ENCODE measurements at regions not wholly inside any gene's neighbourhood (a gene's known extent, or its start where the extent isn't known, plus 50 kb on each side); places are given as distances from the start of the nearest gene placed in this dataset.
"Not testable (repeated sequence)": the region's sequence is repeated elsewhere in the genome, so short reads cannot be mapped to it uniquely, and the experiment has no call there.

DNA sequence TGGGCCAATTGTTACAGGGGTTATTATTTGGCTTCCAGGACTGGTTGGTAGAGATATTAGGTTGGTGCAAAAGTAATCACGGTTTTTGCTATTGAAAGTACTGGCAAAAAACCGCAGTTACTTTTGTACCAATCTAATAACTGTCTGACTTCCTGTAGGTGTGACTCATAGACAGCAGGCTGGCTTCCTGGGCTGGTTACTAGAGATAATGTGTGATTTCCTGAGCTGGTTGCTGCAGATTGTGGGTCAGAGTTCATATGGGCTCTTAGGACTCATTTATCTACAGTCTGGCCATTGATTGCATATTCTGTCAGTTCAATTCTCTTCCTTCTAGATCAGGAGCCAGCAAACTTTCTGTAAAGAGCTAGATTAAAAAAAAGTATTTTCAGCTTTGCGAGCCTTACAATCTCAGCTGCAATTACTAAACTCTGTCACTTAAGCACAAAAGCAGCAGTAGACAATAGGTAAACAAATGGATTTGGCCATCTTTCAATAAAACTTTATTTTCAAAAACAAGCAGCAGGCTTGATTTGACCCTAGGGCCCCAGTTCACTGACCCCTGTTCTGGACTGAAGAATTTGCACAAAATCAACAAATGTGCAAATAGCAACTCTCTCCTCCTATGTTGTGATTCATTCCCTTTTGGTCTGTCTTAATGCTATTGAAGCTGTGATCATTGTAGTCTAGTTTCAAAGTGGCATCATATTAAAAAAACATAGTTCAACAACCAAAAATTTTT, 50.8 kb upstream of the BOD1L1 start:
- peaks cover 19% of the 10 kb centered on the region for H3K9me3 Mint-ChIP-seq (ENCODE audit: unreplicated experiment)
- H3K36me3 Mint-ChIP-seq (ENCODE audit: unreplicated experiment), result no peaks in the 10 kb centered on the region

DNA sequence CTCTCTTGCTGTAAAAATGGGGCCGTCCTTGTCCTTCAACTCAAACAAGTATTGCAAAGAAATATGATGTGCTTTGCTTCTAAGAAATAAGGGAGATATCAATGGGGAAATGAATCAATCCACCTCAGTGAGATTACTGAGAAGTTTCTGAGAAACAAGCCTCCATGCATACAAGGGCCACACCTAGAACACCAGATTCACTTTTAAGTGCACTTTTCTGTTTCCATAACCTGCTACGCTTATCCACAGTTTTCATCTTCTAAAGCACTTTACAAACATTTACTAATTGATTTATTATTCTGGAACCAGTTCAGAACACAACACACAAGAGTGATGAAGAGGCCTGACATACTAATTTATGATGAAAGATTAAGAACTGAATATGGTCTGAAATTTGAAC, 54.0 kb upstream of the BOD1L1 start:
- Mint-ChIP-seq H3K4me3 (ENCODE audit: unreplicated experiment) (no peak overlapping the region), H3K36me3 (ENCODE audit: unreplicated experiment) (peaks cover 2% of the 10 kb centered on the region), H3K27ac (ENCODE audit: unreplicated experiment) (no peak overlapping the region), H3K4me1 (ENCODE audit: unreplicated experiment) (no peaks in the 10 kb centered on the region), H3K27me3 (ENCODE audit: unreplicated experiment) (peaks cover 2% of the 10 kb centered on the region), H3K9me3 (ENCODE audit: unreplicated experiment) (peaks cover 25% of the 10 kb centered on the region)
- DNase-seq (ENCODE audit: extremely low spot score, unreplicated experiment), result no peak
- TF ChIP-seq, protein P1, sequence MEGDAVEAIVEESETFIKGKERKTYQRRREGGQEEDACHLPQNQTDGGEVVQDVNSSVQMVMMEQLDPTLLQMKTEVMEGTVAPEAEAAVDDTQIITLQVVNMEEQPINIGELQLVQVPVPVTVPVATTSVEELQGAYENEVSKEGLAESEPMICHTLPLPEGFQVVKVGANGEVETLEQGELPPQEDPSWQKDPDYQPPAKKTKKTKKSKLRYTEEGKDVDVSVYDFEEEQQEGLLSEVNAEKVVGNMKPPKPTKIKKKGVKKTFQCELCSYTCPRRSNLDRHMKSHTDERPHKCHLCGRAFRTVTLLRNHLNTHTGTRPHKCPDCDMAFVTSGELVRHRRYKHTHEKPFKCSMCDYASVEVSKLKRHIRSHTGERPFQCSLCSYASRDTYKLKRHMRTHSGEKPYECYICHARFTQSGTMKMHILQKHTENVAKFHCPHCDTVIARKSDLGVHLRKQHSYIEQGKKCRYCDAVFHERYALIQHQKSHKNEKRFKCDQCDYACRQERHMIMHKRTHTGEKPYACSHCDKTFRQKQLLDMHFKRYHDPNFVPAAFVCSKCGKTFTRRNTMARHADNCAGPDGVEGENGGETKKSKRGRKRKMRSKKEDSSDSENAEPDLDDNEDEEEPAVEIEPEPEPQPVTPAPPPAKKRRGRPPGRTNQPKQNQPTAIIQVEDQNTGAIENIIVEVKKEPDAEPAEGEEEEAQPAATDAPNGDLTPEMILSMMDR (IDR thresholded peaks at IDR 0.05), result no peak

More for the DNA sequence above, 50.8 kb upstream of the BOD1L1 start:
- H3K27ac Mint-ChIP-seq (ENCODE audit: unreplicated experiment), result no peak overlapping the region
- peaks cover 7% of the 10 kb centered on the region for H3K27me3 Mint-ChIP-seq (ENCODE audit: unreplicated experiment)
- TF ChIP-seq, protein P1 (IDR thresholded peaks at IDR 0.05), result no peak
- H3K4me1 Mint-ChIP-seq (ENCODE audit: unreplicated experiment), result no peaks in the 10 kb centered on the region
- no peak overlapping the region for H3K4me3 Mint-ChIP-seq (ENCODE audit: unreplicated experiment)
- DNase-seq (ENCODE audit: extremely low spot score, unreplicated experiment), result no peak

DNA sequence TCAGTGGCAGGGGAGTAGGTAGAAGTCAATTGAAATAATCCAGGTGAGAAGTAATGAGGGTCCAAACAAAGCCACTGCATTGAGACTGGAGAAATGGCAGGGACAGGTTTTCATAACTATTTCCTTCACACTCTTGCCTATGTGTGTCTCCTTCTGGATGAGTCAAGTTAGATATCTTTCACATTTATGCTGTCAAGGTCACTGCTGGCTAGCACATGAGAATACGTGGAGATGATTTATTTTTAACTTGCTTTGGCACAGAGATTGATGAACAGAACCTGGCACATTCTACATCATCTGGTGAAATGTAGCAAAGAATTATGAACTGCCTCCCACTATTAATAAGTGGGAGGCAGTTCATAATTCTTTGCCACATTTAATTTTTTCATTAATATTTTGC, 66.7 kb upstream of the BOD1L1 start:
- Mint-ChIP-seq H3K4me1 (ENCODE audit: unreplicated experiment) (no peaks in the 10 kb centered on the region), H3K4me3 (ENCODE audit: unreplicated experiment) (no peak overlapping the region), H3K27ac (ENCODE audit: unreplicated experiment) (no peak overlapping the region), H3K36me3 (ENCODE audit: unreplicated experiment) (peaks cover 1% of the 10 kb centered on the region), H3K9me3 (ENCODE audit: unreplicated experiment) (peaks cover 19% of the 10 kb centered on the region), H3K27me3 (ENCODE audit: unreplicated experiment) (peaks cover 42% of the 10 kb centered on the region)
- no peak for DNase-seq (ENCODE audit: extremely low spot score, unreplicated experiment)
- TF ChIP-seq, protein P1 (IDR thresholded peaks at IDR 0.05), result no peak

DNA sequence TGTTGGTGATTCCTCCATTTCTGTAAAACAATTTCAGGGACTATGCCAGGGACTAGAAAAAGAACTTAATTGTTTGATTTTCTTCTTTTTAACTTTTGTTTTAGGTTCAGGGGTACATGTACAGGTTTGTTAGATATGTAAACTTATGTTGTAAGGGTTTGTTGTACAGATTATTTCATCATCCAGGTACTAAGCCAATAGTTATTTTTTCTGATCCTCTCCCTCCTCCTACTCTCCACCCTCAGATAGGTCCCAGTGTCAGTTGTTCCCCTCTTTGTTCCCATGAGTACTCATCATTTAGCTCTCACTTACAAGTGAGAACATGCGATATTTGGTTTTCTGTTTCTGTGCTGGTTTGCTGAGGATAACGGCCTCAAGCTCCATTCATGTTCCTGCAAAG, 70.8 kb upstream of the BOD1L1 start:
- Mint-ChIP-seq H3K4me3 (ENCODE audit: unreplicated experiment) (no peak overlapping the region), H3K9me3 (ENCODE audit: unreplicated experiment) (no peaks in the 10 kb centered on the region), H3K27me3 (ENCODE audit: unreplicated experiment) (peaks cover 37% of the 10 kb centered on the region), H3K36me3 (ENCODE audit: unreplicated experiment) (no peaks in the 10 kb centered on the region), H3K4me1 (ENCODE audit: unreplicated experiment) (peaks cover 14% of the 10 kb centered on the region), H3K27ac (ENCODE audit: unreplicated experiment) (no peak overlapping the region)
- no peak for DNase-seq (ENCODE audit: extremely low spot score, unreplicated experiment)
- TF ChIP-seq, protein P1 (IDR thresholded peaks at IDR 0.05), result no peak

DNA sequence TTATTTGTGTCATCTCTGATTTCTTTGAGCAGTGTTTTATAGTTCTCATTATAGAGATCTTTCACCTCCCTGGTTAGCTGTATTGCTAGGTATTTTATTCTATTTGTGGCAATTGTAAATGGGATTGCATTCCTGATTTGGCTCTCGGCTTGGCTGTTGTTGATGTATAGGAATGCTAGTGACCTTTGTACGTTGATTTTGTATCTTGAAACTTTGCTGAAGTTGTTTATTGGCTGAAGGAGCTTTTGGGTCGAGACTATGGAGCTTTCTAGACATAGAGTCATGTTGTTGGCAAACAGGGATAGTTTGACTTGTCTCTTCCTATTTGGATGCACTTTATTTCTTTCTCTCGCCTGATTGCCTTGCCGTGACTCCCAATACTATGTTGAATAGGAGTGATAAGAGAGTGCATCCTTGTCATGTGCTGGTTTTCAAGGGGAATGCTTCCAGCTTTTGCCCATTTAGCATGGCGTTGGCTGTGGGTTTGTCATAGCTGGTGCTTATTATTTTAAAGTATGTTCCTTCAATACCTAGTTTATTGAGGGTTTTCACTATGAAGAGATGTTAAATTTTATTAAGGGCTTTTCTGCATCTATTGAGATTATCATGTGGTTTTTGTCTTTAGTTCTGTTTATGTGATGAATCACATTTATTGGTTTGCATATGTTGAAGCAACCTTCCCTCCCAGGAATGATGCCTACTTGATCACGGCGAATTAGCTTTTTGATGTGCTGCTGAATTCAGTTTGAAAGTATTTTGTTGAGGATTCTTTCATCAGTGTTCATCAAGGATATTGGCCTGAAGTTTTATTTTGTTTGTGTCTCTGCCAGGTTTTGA, 72.7 kb upstream of the BOD1L1 start:
- H3K27ac Mint-ChIP-seq (ENCODE audit: unreplicated experiment), result no peak overlapping the region

DNA sequence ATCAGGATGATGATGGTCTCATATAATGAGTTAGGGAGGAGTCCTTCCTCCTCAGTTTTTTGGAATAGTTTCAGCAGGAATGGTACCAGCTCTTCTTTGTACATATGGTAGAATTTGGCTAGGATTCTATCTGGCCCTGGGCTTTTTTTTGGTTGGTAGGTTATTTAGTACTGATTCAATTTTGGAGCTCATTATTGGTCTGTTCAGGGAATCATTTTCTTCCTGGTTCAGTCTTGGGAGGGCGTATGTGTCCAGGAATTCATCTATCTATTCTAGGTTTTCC, 73.3 kb upstream of the BOD1L1 start:
- not testable (repeated sequence) for H3K9me3 Mint-ChIP-seq (ENCODE audit: unreplicated experiment); H3K27ac Mint-ChIP-seq (ENCODE audit: unreplicated experiment); H3K4me3 Mint-ChIP-seq (ENCODE audit: unreplicated experiment); H3K36me3 Mint-ChIP-seq (ENCODE audit: unreplicated experiment); DNase-seq (ENCODE audit: extremely low spot score, unreplicated experiment)
- Mint-ChIP-seq H3K27me3 (ENCODE audit: unreplicated experiment) (peaks cover 20% of the 10 kb centered on the region), H3K4me1 (ENCODE audit: unreplicated experiment) (peaks cover 14% of the 10 kb centered on the region)

More for the DNA sequence above, 72.7 kb upstream of the BOD1L1 start:
- no peaks in the 10 kb centered on the region for H3K9me3 Mint-ChIP-seq (ENCODE audit: unreplicated experiment)
- H3K36me3 Mint-ChIP-seq (ENCODE audit: unreplicated experiment), result no peaks in the 10 kb centered on the region
- DNase-seq (ENCODE audit: extremely low spot score, unreplicated experiment), result no peak
- TF ChIP-seq, protein P1 (IDR thresholded peaks at IDR 0.05), result no peak
- H3K4me1 Mint-ChIP-seq (ENCODE audit: unreplicated experiment), result peaks cover 14% of the 10 kb centered on the region
- H3K4me3 Mint-ChIP-seq (ENCODE audit: unreplicated experiment), result no peak overlapping the region
- peaks cover 25% of the 10 kb centered on the region for H3K27me3 Mint-ChIP-seq (ENCODE audit: unreplicated experiment)
